K562 (cell line): ENCODE measurements at regions not wholly inside any gene's neighbourhood (a gene's known extent, or its start where the extent isn't known, plus 50 kb on each side); places are given as distances from the start of the nearest gene placed in this dataset.

Experiments used
- HOMEZ ChIP-seq: fragments of 250-450 bp; sonication (Bioruptor Pico); IDR thresholded peaks from 2 replicates; pipeline ENCODE4 v1.4.0; 2020; ENCODE audit warnings: mild to moderate bottlenecking, moderate library complexity
- MAZ ChIP-seq, 2 experiments: fragments of 450-650 bp in 1 of 2; sonication (generic) in 1 of 2; formaldehyde crosslinking; IDR thresholded peaks in 1 of 2; conservative IDR thresholded peaks in 1 of 2; 2 replicates each; pipeline versions ENCODE4 v1.4.0 to v1.5.0; 2020; ENCODE audit warnings: mild to moderate bottlenecking in 1 of 2, missing genetic modification reagents in 1 of 2
- POLR2AphosphoS2 ChIP-seq: IDR thresholded peaks from 2 replicates; pipeline ENCODE4 v1.6.1; 2012; ENCODE audit warnings: low read length, improper control_type of control experiment
- RBFOX2 ChIP-seq: fragments of 200-400 bp; formaldehyde crosslinking; IDR thresholded peaks from 2 replicates; pipeline ENCODE4 v1.6.1; 2017; ENCODE audit warnings: low read depth, mild to moderate bottlenecking, low read length, moderate library complexity
- RFX1 ChIP-seq: fragments of 450-650 bp; IDR thresholded peaks from 2 replicates; pipeline ENCODE4 v1.6.1; 2016; ENCODE audit warnings: mild to moderate bottlenecking, moderate library complexity
- ZBTB8A ChIP-seq: fragments of 450-650 bp; IDR thresholded peaks from 2 replicates; pipeline ENCODE4 v1.6.1; 2018; ENCODE audit warnings: mild to moderate bottlenecking, moderate library complexity; ENCODE audit not compliant: partially characterized antibody
- ZNF589 ChIP-seq: fragments of 200-800 bp; sonication (Bioruptor generic); IDR thresholded peaks from 2 replicates; pipeline ENCODE4 v1.6.1; 2016; ENCODE audit warnings: low read depth, missing genetic modification characterization, missing compliant biosample characterization
- TF ChIP-seq, protein P1 (sequence below): fragments of 450-650 bp; formaldehyde crosslinking; IDR thresholded peaks from 2 replicates; pipeline ENCODE4 v1.4.0; 2020; ENCODE audit warnings: mild to moderate bottlenecking, moderate library complexity
- TF ChIP-seq, protein P2 (sequence below): sonication (generic); formaldehyde crosslinking; IDR thresholded peaks from 2 replicates; pipeline ENCODE4 v1.8.1; 2023; ENCODE audit warnings: mild to moderate bottlenecking, missing genetic modification reagents, moderate library complexity
- TF ChIP-seq, protein P3 (sequence below): fragments of 450-650 bp; formaldehyde crosslinking; conservative IDR thresholded peaks from 2 replicates; pipeline ENCODE4 v1.4.0; 2022; ENCODE audit warnings: mild to moderate bottlenecking, missing genetic modification characterization

GRCh38 chr10:94230134-94230785 lies 132.5 kb downstream of the NOC3L start:
- TF ChIP-seq, protein P1, sequence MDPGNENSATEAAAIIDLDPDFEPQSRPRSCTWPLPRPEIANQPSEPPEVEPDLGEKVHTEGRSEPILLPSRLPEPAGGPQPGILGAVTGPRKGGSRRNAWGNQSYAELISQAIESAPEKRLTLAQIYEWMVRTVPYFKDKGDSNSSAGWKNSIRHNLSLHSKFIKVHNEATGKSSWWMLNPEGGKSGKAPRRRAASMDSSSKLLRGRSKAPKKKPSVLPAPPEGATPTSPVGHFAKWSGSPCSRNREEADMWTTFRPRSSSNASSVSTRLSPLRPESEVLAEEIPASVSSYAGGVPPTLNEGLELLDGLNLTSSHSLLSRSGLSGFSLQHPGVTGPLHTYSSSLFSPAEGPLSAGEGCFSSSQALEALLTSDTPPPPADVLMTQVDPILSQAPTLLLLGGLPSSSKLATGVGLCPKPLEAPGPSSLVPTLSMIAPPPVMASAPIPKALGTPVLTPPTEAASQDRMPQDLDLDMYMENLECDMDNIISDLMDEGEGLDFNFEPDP (CRISPR knock-in tag) = no peak
- TF ChIP-seq RBFOX2 (no peak), ZBTB8A (no peak), ZNF589 (no peak), RFX1 (no peak), MAZ (CRISPR knock-in tag; conservative IDR thresholded peaks at IDR 0.05 in 1 of 2, IDR thresholded peaks at IDR 0.05 in 1 of 2) (no peak), HOMEZ (no peak), POLR2AphosphoS2 (no peak)
- TF ChIP-seq, protein P2, sequence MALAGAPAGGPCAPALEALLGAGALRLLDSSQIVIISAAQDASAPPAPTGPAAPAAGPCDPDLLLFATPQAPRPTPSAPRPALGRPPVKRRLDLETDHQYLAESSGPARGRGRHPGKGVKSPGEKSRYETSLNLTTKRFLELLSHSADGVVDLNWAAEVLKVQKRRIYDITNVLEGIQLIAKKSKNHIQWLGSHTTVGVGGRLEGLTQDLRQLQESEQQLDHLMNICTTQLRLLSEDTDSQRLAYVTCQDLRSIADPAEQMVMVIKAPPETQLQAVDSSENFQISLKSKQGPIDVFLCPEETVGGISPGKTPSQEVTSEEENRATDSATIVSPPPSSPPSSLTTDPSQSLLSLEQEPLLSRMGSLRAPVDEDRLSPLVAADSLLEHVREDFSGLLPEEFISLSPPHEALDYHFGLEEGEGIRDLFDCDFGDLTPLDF = no peak
- TF ChIP-seq, protein P3, sequence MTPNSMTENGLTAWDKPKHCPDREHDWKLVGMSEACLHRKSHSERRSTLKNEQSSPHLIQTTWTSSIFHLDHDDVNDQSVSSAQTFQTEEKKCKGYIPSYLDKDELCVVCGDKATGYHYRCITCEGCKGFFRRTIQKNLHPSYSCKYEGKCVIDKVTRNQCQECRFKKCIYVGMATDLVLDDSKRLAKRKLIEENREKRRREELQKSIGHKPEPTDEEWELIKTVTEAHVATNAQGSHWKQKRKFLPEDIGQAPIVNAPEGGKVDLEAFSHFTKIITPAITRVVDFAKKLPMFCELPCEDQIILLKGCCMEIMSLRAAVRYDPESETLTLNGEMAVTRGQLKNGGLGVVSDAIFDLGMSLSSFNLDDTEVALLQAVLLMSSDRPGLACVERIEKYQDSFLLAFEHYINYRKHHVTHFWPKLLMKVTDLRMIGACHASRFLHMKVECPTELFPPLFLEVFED = no peak
